Thyroid gland (tissue), 4 donors: ENCODE measurements at regions not wholly inside any gene's neighbourhood (a gene's known extent, or its start where the extent isn't known, plus 50 kb on each side); places are given as distances from the start of the nearest gene placed in this dataset.

Experiments
- DNase-seq, 2 donors: peaks; one replicate each; pipeline ENCODE4 v3.0.0-alpha.2; 2019
- H3K27ac ChIP-seq, 3 donors: fragments of 200-600 bp; sonication (generic); 1 replicate in 2 of 3; 2 replicates in 1 of 3; pipeline ENCODE4 v1.5.1; 2016 to 2019; ENCODE audit warnings: mild to moderate bottlenecking in 1 of 3, moderate library complexity in 1 of 3
- H3K27me3 ChIP-seq: fragments of 200-600 bp; sonication (generic); one replicate; pipeline ENCODE4 v1.5.1; 2019
- H3K36me3 ChIP-seq, 2 donors: fragments of 200-600 bp; sonication (generic); one replicate each; pipeline ENCODE4 v1.5.1; 2016 to 2019
- H3K4me1 ChIP-seq, 2 donors: fragments of 200-600 bp; sonication (generic); one replicate each; pipeline ENCODE4 v1.5.1; 2017 to 2019
- H3K4me3 ChIP-seq, 3 donors: fragments of 200-600 bp; sonication (generic); replicated peaks in 1 of 3; 1 replicate in 2 of 3; 2 replicates in 1 of 3; pipeline ENCODE4 v1.5.1; 2016; ENCODE audit warnings: mild to moderate bottlenecking in 1 of 3
- H3K9me3 ChIP-seq: fragments of 200-600 bp; sonication (generic); one replicate; pipeline ENCODE4 v1.5.1; 2017
- CTCF ChIP-seq, 6 experiments: fragments of 200-600 bp in 3 of 6; fragments of 450-650 bp in 3 of 6; sonication (generic) in 3 of 6; IDR thresholded peaks; one replicate each; pipeline ENCODE4 v1.5.1; 2016 to 2019; ENCODE audit warnings: antibody characterized with exemption in 6 of 6, mild to moderate bottlenecking in 2 of 6, inconsistent platforms in 1 of 6, moderate library complexity in 1 of 6
- POLR2A ChIP-seq, 2 donors: fragments of 450-650 bp; IDR thresholded peaks; one replicate each; pipeline ENCODE4 v1.6.1; 2017; ENCODE audit warnings: antibody characterized with exemption in 2 of 2, mild to moderate bottlenecking in 2 of 2, moderate library complexity in 1 of 2
- WGBS, 2 donors: methylation state at CpG; one replicate each; pipeline ENCODE4 v1.1.5; 2017; 5-methylcytosine and 5-hydroxymethylcytosine counted together
- intact Hi-C: fragments of 100-400 bp; cut with DNase I; formaldehyde crosslinking; loops from one replicate; pipeline ENCODE4 v1.15.1; 2023

GRCh38 chr4:187118166-187118565 lies 394.5 kb upstream of the FAT1 start:
- no peak for DNase-seq
- TF ChIP-seq CTCF (IDR thresholded peaks at IDR 0.05): no peak
- TF ChIP-seq POLR2A (IDR thresholded peaks at IDR 0.05): no peak
- intact Hi-C loops: no loop called here
- H3K27ac ChIP-seq: no peak overlapping the region
- no peaks in the 10 kb centered on the region for H3K9me3 ChIP-seq
- no peak overlapping the region for H3K4me3 ChIP-seq
- WGBS, 2 donors: 77 to 83% methylated on average over 4 of the region's 4 CpGs
- H3K27me3 ChIP-seq: no peaks in the 10 kb centered on the region
- no peaks in the 10 kb centered on the region for H3K4me1 ChIP-seq
- no peaks in the 10 kb centered on the region for H3K36me3 ChIP-seq

- 77 to 87% methylated on average over 1 of the region's 1 CpG for WGBS, 2 donors
- Histone ChIP-seq H3K4me3 (no peak overlapping the region), H3K27ac (no peak overlapping the region), H3K9me3 (no peaks in the 10 kb centered on the region), H3K36me3 (no peaks in the 10 kb centered on the region), H3K27me3 (no peaks in the 10 kb centered on the region), H3K4me1 (no peaks in the 10 kb centered on the region)
- no peak for TF ChIP-seq CTCF (IDR thresholded peaks at IDR 0.05)
- TF ChIP-seq POLR2A (IDR thresholded peaks at IDR 0.05): no peak
- intact Hi-C loops: no loop called here
- DNase-seq: no peak
Measured at GRCh38 chr4:187118602-187119120, 395.0 kb upstream of the FAT1 start.

GRCh38 chr4:187124331-187124730 lies 400.7 kb upstream of the FAT1 start:
- no peak for DNase-seq
- Histone ChIP-seq H3K4me3 (no peak overlapping the region), H3K27me3 (no peaks in the 10 kb centered on the region), H3K36me3 (no peaks in the 10 kb centered on the region), H3K27ac (no peak overlapping the region), H3K9me3 (no peaks in the 10 kb centered on the region), H3K4me1 (no peaks in the 10 kb centered on the region)
- intact Hi-C loops: no loop called here
- TF ChIP-seq CTCF (IDR thresholded peaks at IDR 0.05) (no peak), POLR2A (IDR thresholded peaks at IDR 0.05) (no peak)
- WGBS, 2 donors: 59 to 65% methylated on average over 12 of the region's 12 CpGs

GRCh38 chr4:187125062-187125461 lies 401.4 kb upstream of the FAT1 start:
- Histone ChIP-seq H3K4me3 (no peak overlapping the region), H3K27ac (no peak overlapping the region), H3K27me3 (no peaks in the 10 kb centered on the region), H3K4me1 (no peaks in the 10 kb centered on the region), H3K9me3 (no peaks in the 10 kb centered on the region), H3K36me3 (no peaks in the 10 kb centered on the region)
- DNase-seq: no peak
- intact Hi-C loops: no loop called here
- TF ChIP-seq POLR2A (IDR thresholded peaks at IDR 0.05) (no peak), CTCF (IDR thresholded peaks at IDR 0.05) (no peak)
- WGBS, 2 donors: 92 to 96% methylated on average over 19 of the region's 19 CpGs

GRCh38 chr4:187127456-187127855 lies 403.8 kb upstream of the FAT1 start:
- no peaks in the 10 kb centered on the region for H3K4me1 ChIP-seq
- no peaks in the 10 kb centered on the region for H3K9me3 ChIP-seq
- no peaks in the 10 kb centered on the region for H3K36me3 ChIP-seq
- no peak for DNase-seq
- no peaks in the 10 kb centered on the region for H3K27me3 ChIP-seq
- H3K4me3 ChIP-seq: no peak overlapping the region
- intact Hi-C loops: no loop called here
- no peak overlapping the region for H3K27ac ChIP-seq
- 82 to 86% methylated on average over 3 of the region's 3 CpGs for WGBS, 2 donors
- TF ChIP-seq CTCF (IDR thresholded peaks at IDR 0.05): no peak
- no peak for TF ChIP-seq POLR2A (IDR thresholded peaks at IDR 0.05)
